ENCODE measurements at regions not wholly inside any gene's neighbourhood (a gene's known extent, or its start where the extent isn't known, plus 50 kb on each side); places are given as distances from the start of the nearest gene placed in this dataset.

DNA sequence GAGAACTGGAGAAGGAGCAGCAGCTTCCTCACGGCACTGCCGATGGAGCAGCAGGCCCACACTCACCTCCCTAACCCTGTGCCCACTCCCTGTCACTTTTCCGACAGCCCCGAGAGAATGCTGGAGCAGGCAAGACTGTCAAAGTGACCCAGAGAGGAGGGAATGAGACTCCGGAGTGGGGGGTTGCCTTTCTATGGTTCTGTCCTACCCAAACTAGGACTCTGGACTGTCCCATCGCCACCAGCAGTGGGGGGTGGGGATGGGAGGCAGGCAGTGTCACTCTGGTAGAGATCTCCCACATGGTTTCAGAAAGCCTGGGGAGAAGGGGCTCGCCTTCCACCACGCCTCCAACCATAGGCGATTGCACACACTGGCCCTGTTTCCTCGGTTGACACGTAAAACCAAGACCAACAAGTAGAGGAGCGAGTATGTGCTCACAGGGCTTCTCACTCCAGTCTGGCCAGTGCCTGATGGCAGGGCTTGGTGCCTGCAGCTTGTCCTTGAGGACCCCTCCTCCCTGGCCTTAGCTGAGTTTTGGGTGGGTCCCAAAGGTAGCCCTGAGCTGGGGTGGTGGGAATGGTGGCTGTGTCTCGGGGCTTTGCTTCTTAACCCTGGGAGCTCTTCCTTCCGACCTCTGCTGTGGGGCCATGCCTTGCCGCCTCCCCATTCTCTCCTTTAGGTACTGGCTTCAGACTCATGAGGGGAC is 148.5 kb downstream of the PTPN20 start:
- TF ChIP-seq ZNF274 (IDR thresholded peaks at IDR 0.05; ENCODE audit: low read depth, low read length) (no peak), YY1 (IDR thresholded peaks at IDR 0.05; ENCODE audit: insufficient read depth, insufficient read length) (no peak), SUZ12 (IDR thresholded peaks at IDR 0.05; ENCODE audit: extremely low read depth, insufficient read depth, insufficient read length) (no peak)

Data from NT2/D1 (cell line).